ENCODE measurements at regions not wholly inside any gene's neighbourhood (a gene's known extent, or its start where the extent isn't known, plus 50 kb on each side); places are given as distances from the start of the nearest gene placed in this dataset.

GRCh38 chr15:23761386-23761785 is 74.3 kb upstream of the NDN start:
- TF ChIP-seq POLR2A (IDR thresholded peaks at IDR 0.05; ENCODE audit: low read length): no peak
- TF ChIP-seq GATA1 (IDR thresholded peaks at IDR 0.05; ENCODE audit: low read depth, low read length): no peak
